ENCODE measurements at regions not wholly inside any gene's neighbourhood (a gene's known extent, or its start where the extent isn't known, plus 50 kb on each side); places are given as distances from the start of the nearest gene placed in this dataset.
"Not testable (repeated sequence)": the region's sequence is repeated elsewhere in the genome, so short reads cannot be mapped to it uniquely, and the experiment has no call there.

DNA sequence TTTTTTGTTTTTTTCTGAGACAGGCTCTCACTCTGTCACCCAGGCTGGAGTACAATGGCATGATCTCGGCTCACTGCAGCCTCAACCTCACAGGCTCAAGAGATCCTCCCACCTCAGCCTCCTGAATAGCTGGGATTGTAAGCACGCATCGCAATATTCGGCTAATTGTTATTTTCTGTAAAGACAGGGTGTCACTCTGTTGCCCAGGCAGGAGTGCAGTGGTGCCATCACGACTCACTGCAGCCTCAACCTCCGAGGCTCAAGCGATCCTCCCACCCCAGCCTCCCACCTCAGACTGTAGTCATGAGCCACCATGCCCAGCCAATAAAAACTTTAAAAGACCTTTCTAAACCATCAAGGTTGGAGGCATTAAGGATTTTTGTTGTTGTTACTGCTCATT lies 57.4 kb upstream of the TFRC start:
- no peak for TF ChIP-seq POLR2A (IDR thresholded peaks at IDR 0.05)
- TF ChIP-seq, protein P1, sequence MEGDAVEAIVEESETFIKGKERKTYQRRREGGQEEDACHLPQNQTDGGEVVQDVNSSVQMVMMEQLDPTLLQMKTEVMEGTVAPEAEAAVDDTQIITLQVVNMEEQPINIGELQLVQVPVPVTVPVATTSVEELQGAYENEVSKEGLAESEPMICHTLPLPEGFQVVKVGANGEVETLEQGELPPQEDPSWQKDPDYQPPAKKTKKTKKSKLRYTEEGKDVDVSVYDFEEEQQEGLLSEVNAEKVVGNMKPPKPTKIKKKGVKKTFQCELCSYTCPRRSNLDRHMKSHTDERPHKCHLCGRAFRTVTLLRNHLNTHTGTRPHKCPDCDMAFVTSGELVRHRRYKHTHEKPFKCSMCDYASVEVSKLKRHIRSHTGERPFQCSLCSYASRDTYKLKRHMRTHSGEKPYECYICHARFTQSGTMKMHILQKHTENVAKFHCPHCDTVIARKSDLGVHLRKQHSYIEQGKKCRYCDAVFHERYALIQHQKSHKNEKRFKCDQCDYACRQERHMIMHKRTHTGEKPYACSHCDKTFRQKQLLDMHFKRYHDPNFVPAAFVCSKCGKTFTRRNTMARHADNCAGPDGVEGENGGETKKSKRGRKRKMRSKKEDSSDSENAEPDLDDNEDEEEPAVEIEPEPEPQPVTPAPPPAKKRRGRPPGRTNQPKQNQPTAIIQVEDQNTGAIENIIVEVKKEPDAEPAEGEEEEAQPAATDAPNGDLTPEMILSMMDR (IDR thresholded peaks at IDR 0.05) = no peak
- Histone ChIP-seq H3K36me3 (no peaks in the 10 kb centered on the region), H3K4me1 (peaks cover 0 to 25% (median 5%) of the 10 kb centered on the region in 4 donors), H3K27ac (no peak overlapping the region), H3K27me3 (no peaks in the 10 kb centered on the region), H3K9me3 (no peaks in the 10 kb centered on the region), H3K4me3 (no peak overlapping the region)
- DNase-seq (no peak), ATAC-seq (no peak)
- 89% methylated on average over 7 of the region's 7 CpGs for WGBS (ENCODE audit: insufficient coverage, low coverage, low lambda C conversion rate, missing lambda C conversion rate)
- intact Hi-C loops (cut with DNase I) = no loop called here

DNA sequence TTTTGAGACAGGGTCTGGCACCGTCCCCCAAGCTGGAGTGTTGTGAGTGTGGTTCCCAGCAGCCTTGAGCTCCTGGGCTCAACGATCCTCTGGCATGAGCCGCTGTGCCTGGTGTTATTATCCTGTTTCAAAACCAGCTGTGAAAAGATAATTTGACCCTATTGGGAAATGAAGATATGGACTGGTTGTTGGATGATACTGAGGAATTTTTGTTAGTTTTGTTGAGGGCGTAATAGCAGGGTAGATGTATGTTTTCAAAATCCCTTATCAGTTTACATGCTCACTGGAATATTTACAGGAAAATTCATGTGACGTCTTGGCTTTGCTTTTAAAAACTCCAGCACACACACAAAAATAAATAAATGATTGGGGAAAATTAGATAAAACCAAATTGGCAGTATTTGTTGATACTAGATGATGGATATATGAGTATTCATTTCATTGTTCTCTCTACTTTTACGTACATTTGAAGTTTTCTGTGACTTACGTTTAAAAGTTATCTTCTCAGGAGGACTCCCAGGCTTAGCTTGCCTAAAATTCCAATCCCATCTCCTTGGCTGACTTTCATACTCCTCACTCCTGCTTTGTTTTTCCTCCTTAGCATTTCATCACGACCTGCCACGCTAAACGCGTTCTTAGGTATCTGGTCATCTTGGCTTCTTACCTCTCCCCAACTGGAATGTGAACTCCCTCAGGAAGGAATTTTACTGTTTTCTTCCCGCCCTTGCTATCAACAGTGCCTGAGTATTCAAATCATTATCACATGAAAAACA lies 56.8 kb upstream of the TFRC start:
- Histone ChIP-seq H3K9me3 (no peaks in the 10 kb centered on the region), H3K27ac (no peak overlapping the region), H3K4me1 (peaks cover 0 to 25% (median 5%) of the 10 kb centered on the region in 4 donors), H3K27me3 (no peaks in the 10 kb centered on the region), H3K4me3 (no peak overlapping the region), H3K36me3 (no peaks in the 10 kb centered on the region)
- DNase-seq = peak in 2 of 3 donors; percentile 54 to 73
- 24% methylated on average over 12 of the region's 12 CpGs for WGBS (ENCODE audit: insufficient coverage, low coverage, low lambda C conversion rate, missing lambda C conversion rate)
- ATAC-seq = peak; percentile 25 to 33 (median 31)
- intact Hi-C loops (cut with DNase I) = no loop called here
- TF ChIP-seq, protein P1 (IDR thresholded peaks at IDR 0.05) = no peak
- no peak for TF ChIP-seq POLR2A (IDR thresholded peaks at IDR 0.05)

DNA sequence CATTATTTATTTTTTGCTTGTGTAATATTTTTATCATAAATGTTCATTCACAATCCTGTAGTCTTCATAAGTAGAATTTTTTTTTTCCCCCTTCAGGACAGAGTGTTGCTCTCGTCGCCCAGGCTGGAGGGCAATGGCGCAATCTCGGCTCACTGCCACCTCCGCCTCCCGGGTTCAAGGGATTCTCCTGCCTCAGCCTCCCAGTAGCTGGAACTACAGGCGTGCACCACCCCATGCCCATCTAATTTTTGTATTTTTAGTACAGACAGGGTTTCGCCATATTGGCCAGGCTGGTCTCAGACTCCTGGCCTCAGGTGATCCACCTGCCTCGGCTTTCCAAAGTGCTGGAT lies 54.7 kb upstream of the TFRC start:
- intact Hi-C loops (cut with DNase I); H3K27ac ChIP-seq; H3K9me3 ChIP-seq; H3K36me3 ChIP-seq; H3K4me3 ChIP-seq; H3K27me3 ChIP-seq: not testable (repeated sequence)
- ATAC-seq (peak in 2 of 4 donors; percentile 5 to 31), DNase-seq (peak in 1 of 3 donors; percentile 67)
- 49% methylated on average over 5 of the region's 9 CpGs for WGBS (ENCODE audit: insufficient coverage, low coverage, low lambda C conversion rate, missing lambda C conversion rate)
- peaks cover 0 to 13% (median 2%) of the 10 kb centered on the region in 4 donors for H3K4me1 ChIP-seq

DNA sequence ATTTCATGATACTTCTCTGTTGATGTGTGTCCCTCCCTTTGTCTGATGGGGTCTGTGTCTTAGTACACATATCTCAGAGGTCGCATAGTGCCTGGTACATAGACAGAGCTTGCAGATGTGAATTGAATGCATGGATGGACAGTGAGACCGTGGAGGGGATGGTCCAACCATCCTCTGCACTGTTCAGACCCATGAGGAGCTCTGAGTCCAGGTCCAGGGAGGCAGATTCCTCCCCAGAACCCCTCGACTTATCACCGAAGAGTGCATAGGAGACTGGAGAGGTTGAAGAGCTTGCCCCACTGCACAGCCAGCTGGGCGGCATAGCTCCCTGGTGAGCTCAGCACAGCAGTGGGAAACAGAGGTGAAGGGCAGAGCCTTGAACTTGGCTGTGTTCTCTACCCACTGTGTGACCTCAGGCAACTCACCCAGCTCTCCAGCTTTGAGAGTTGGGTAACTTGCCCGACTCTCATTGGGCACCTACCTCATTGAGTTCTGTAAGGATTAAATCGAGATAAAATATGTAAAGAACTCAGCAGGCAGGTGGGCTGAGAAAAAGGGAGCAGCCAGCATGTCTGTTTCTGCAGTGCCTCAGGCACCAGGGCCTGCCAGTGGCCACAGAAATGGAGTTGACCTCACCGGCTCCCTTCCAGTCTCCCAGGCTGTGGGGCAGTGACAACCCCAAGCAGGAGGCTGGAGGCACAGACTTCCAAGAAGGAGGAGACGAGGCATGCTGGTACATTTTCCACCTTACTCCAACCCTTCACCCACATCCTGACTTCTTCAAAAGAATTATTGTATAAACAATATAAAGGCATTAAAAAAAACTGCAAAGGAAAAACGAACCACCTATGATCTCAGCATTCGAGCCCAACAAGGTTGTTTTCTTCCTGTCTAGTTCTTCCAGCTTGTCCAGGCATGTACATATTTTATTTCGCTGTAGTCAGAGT lies 54.1 kb upstream of the TFRC start:
- Histone ChIP-seq H3K27me3 (no peaks in the 10 kb centered on the region), H3K9me3 (no peaks in the 10 kb centered on the region), H3K27ac (no peak overlapping the region), H3K4me1 (peaks cover 0 to 12% (median 2%) of the 10 kb centered on the region in 4 donors), H3K4me3 (no peak overlapping the region), H3K36me3 (no peaks in the 10 kb centered on the region)
- peak; percentile 93 to 97 (median 95) for ATAC-seq
- WGBS (ENCODE audit: insufficient coverage, low coverage, low lambda C conversion rate, missing lambda C conversion rate) = 49% methylated on average over 9 of the region's 12 CpGs
- intact Hi-C loops (cut with DNase I) = no loop called here
- DNase-seq = peak; percentile 76 to 86 (median 77)
- TF ChIP-seq, protein P1 (IDR thresholded peaks at IDR 0.05) = no peak
- TF ChIP-seq POLR2A (IDR thresholded peaks at IDR 0.05) = no peak

DNA sequence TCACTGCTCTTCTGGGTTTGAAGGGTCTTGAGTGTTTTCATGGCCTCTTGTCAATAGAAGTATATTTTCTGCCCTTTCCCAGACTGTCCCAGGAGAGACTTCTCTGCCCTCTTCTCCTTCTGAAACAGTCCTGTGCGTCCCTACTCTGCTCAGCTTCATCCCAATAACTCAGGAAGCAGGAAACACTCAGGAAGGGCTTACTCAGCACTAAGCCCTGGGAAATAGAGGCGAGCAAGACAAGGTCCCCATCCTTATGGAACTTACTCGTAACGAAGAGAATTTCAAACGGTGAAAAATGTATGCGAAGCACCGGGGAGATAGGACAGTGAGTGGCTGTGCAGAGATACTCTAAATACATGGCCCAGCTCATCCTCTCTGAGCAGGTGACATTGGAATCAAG lies 52.8 kb upstream of the TFRC start:
- H3K9me3 ChIP-seq = no peaks in the 10 kb centered on the region
- ATAC-seq (no peak), DNase-seq (no peak)
- TF ChIP-seq POLR2A (IDR thresholded peaks at IDR 0.05) = no peak
- TF ChIP-seq, protein P1 (IDR thresholded peaks at IDR 0.05) = no peak
- no peaks in the 10 kb centered on the region for H3K27me3 ChIP-seq
- H3K36me3 ChIP-seq = no peaks in the 10 kb centered on the region
- no peak overlapping the region for H3K4me3 ChIP-seq
- WGBS (ENCODE audit: insufficient coverage, low coverage, low lambda C conversion rate, missing lambda C conversion rate) = 80% methylated on average over 7 of the region's 7 CpGs
- no peak overlapping the region for H3K27ac ChIP-seq
- intact Hi-C loops (cut with DNase I) = no loop called here
- peaks cover 0 to 12% (median 2%) of the 10 kb centered on the region in 4 donors for H3K4me1 ChIP-seq

DNA sequence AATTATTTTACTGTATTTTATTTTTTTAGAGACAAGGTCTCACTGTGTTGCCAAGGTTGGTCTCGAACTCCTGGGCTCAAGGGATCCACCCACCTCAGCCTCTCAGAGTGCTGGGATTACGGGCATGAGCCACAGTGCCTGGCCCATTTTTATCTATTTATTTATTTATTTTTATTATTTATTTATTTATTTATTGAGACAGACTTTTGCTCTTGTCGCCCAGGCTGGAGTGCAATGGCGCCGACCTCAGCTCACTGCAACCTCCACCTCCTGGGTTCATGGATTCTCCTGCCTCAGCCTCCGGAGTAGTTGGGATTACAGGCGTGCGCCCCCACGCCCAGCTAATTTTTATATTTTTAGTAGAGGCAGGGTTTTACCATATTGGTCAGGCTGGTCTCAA lies 52.0 kb upstream of the TFRC start:
- H3K36me3 ChIP-seq; intact Hi-C loops (cut with DNase I); H3K9me3 ChIP-seq; DNase-seq; H3K27me3 ChIP-seq; ATAC-seq; H3K4me3 ChIP-seq; H3K27ac ChIP-seq: not testable (repeated sequence)
- WGBS (ENCODE audit: insufficient coverage, low coverage, low lambda C conversion rate, missing lambda C conversion rate) = 89% methylated on average over 9 of the region's 9 CpGs
- peaks cover 0 to 12% (median 2%) of the 10 kb centered on the region in 4 donors for H3K4me1 ChIP-seq

Data from right lobe of liver (tissue), 6 donors.